Chondrocyte (in vitro differentiated cells): ENCODE measurements at regions not wholly inside any gene's neighbourhood (a gene's known extent, or its start where the extent isn't known, plus 50 kb on each side); places are given as distances from the start of the nearest gene placed in this dataset.
A peak's percentile ranks its signal among the peaks of the same experiment; 100 is the strongest.

Experiments
- DNase-seq: peaks from one replicate; pipeline ENCODE4 v3.0.0; 2021; ENCODE audit warnings: mixed read lengths, low spot score
- H3K27ac Mint-ChIP-seq: one replicate; pipeline ENCODE4 v1.8.0; 2021; ENCODE audit warnings: mild to moderate bottlenecking, moderate library complexity, mixed read lengths; ENCODE audit not compliant: unreplicated experiment
- H3K27me3 Mint-ChIP-seq: 2 replicates; pipeline ENCODE4 v1.8.0; 2021; ENCODE audit warnings: low read depth, mixed read lengths
- H3K36me3 Mint-ChIP-seq: 2 replicates; pipeline ENCODE4 v1.8.0; 2021; ENCODE audit warnings: low read depth, mixed read lengths
- H3K4me1 Mint-ChIP-seq: 2 replicates; pipeline ENCODE4 v1.8.0; 2021; ENCODE audit warnings: low read depth, mild to moderate bottlenecking, mixed read lengths
- H3K4me3 Mint-ChIP-seq: one replicate; pipeline ENCODE4 v1.8.0; 2021; ENCODE audit warnings: mild to moderate bottlenecking, moderate library complexity, mixed read lengths; ENCODE audit not compliant: unreplicated experiment
- H3K9me3 Mint-ChIP-seq: 2 replicates; pipeline ENCODE4 v1.8.0; 2021; ENCODE audit warnings: low read depth, mixed read lengths
- TF ChIP-seq, protein P1 (sequence below): fragments of 200-600 bp; sonication (generic); IDR thresholded peaks from 2 replicates; pipeline ENCODE4 v1.5.0; 2021; ENCODE audit warnings: antibody characterized with exemption, mild to moderate bottlenecking, moderate library complexity

- Mint-ChIP-seq H3K27ac (no peak overlapping the region), H3K27me3 (peaks cover 7% of the 10 kb centered on the region), H3K9me3 (no peaks in the 10 kb centered on the region), H3K4me3 (no peak overlapping the region), H3K4me1 (no peaks in the 10 kb centered on the region), H3K36me3 (no peaks in the 10 kb centered on the region)
- DNase-seq: peak; percentile 80
- TF ChIP-seq, protein P1, sequence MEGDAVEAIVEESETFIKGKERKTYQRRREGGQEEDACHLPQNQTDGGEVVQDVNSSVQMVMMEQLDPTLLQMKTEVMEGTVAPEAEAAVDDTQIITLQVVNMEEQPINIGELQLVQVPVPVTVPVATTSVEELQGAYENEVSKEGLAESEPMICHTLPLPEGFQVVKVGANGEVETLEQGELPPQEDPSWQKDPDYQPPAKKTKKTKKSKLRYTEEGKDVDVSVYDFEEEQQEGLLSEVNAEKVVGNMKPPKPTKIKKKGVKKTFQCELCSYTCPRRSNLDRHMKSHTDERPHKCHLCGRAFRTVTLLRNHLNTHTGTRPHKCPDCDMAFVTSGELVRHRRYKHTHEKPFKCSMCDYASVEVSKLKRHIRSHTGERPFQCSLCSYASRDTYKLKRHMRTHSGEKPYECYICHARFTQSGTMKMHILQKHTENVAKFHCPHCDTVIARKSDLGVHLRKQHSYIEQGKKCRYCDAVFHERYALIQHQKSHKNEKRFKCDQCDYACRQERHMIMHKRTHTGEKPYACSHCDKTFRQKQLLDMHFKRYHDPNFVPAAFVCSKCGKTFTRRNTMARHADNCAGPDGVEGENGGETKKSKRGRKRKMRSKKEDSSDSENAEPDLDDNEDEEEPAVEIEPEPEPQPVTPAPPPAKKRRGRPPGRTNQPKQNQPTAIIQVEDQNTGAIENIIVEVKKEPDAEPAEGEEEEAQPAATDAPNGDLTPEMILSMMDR: no peak
Measured at GRCh38 chr6:169921853-169922824, 170.7 kb downstream of the ERMARD start.

- Mint-ChIP-seq H3K27ac (no peak overlapping the region), H3K4me3 (no peak overlapping the region), H3K36me3 (no peaks in the 10 kb centered on the region), H3K9me3 (no peaks in the 10 kb centered on the region), H3K27me3 (peaks cover 8% of the 10 kb centered on the region), H3K4me1 (no peaks in the 10 kb centered on the region)
- TF ChIP-seq, protein P1: no peak
- DNase-seq: no peak
Measured at GRCh38 chr6:169921217-169921616, 169.8 kb downstream of the ERMARD start.

DNA sequence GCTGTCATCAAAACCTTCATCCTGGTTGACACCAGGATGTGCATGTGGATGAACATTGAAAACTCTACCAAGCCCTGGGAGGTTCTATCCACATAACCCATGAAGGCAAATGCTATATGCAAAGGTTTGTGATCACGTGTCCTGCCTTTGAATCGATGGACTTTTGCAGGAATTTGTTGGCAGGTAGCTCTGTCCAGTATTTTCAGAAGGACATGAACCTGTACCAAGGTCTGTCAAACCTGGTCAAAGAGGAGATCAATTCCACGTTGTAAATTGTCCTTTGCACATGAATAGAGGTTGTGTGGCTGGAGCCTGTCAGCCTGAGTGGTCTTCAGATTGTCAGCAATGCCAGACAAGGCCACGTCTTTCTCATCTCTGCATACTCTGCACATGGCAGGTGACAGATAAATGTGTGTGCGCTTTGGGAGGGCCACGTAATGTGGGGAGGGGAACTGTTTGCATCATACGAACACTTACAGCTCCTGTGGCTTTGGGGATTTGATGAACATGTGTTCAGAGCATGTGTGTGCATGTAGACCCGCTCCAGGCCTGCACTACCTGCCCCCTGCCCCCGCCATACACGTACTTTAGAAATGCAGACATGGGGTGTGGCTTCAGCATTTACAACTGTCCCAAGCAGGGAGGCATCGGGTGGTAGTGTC is 169.1 kb downstream of the ERMARD start:
- TF ChIP-seq, protein P1: no peak
- H3K27me3 Mint-ChIP-seq: peaks cover 4% of the 10 kb centered on the region
- DNase-seq: no peak
- no peaks in the 10 kb centered on the region for H3K9me3 Mint-ChIP-seq
- no peaks in the 10 kb centered on the region for H3K36me3 Mint-ChIP-seq
- H3K27ac Mint-ChIP-seq: no peak overlapping the region
- H3K4me3 Mint-ChIP-seq: no peak overlapping the region
- H3K4me1 Mint-ChIP-seq: no peaks in the 10 kb centered on the region

GRCh38 chr6:169918954-169919549 is 167.6 kb downstream of the ERMARD start:
- Mint-ChIP-seq H3K27ac (no peak overlapping the region), H3K4me3 (no peak overlapping the region), H3K36me3 (no peaks in the 10 kb centered on the region), H3K4me1 (no peaks in the 10 kb centered on the region), H3K27me3 (peaks cover 3% of the 10 kb centered on the region), H3K9me3 (no peaks in the 10 kb centered on the region)
- peak; percentile 63 for DNase-seq
- TF ChIP-seq, protein P1: no peak
